ENCODE measurements at regions not wholly inside any gene's neighbourhood (a gene's known extent, or its start where the extent isn't known, plus 50 kb on each side); places are given as distances from the start of the nearest gene placed in this dataset.

GRCh38 chr4:86439293-86439692, 79.4 kb upstream of the MAPK10 start:
- Mint-ChIP-seq H3K9me3 (peaks cover 1% of the 10 kb centered on the region), H3K4me1 (ENCODE audit: unreplicated experiment) (peaks cover 5% of the 10 kb centered on the region), H3K27me3 (no peaks in the 10 kb centered on the region), H3K36me3 (no peaks in the 10 kb centered on the region), H3K4me3 (no peak overlapping the region), H3K27ac (no peak overlapping the region)
- no peak for TF ChIP-seq CTCF (conservative IDR thresholded peaks at IDR 0.05)
- DNase-seq (ENCODE audit: extremely low spot score, unreplicated experiment) = no peak

- DNase-seq (ENCODE audit: extremely low spot score, unreplicated experiment) = no peak
- H3K4me1 Mint-ChIP-seq (ENCODE audit: unreplicated experiment) = peaks cover 5% of the 10 kb centered on the region
- no peak for TF ChIP-seq CTCF (conservative IDR thresholded peaks at IDR 0.05)
- no peak overlapping the region for H3K4me3 Mint-ChIP-seq
- no peak overlapping the region for H3K27ac Mint-ChIP-seq
- no peaks in the 10 kb centered on the region for H3K36me3 Mint-ChIP-seq
- H3K9me3 Mint-ChIP-seq = peaks cover 5% of the 10 kb centered on the region
- no peaks in the 10 kb centered on the region for H3K27me3 Mint-ChIP-seq
These were observed 81.5 kb upstream of the MAPK10 start for GRCh38 chr4:86441175-86441936.

GRCh38 chr4:86442881-86443280, 83.0 kb upstream of the MAPK10 start:
- Mint-ChIP-seq H3K27me3 (no peaks in the 10 kb centered on the region), H3K36me3 (no peaks in the 10 kb centered on the region), H3K27ac (no peak overlapping the region), H3K4me1 (ENCODE audit: unreplicated experiment) (peaks cover 5% of the 10 kb centered on the region), H3K9me3 (peaks cover 5% of the 10 kb centered on the region), H3K4me3 (no peak overlapping the region)
- TF ChIP-seq CTCF (conservative IDR thresholded peaks at IDR 0.05) = no peak
- DNase-seq (ENCODE audit: extremely low spot score, unreplicated experiment) = no peak

- H3K4me3 Mint-ChIP-seq = no peak overlapping the region
- TF ChIP-seq CTCF (conservative IDR thresholded peaks at IDR 0.05) = no peak
- H3K36me3 Mint-ChIP-seq = no peaks in the 10 kb centered on the region
These were observed 83.6 kb upstream of the MAPK10 start for GRCh38 chr4:86443495-86443894.

GRCh38 chr4:86446996-86447395, 87.1 kb upstream of the MAPK10 start:
- H3K27me3 Mint-ChIP-seq = no peaks in the 10 kb centered on the region
- peaks cover 17% of the 10 kb centered on the region for H3K9me3 Mint-ChIP-seq
- no peaks in the 10 kb centered on the region for H3K36me3 Mint-ChIP-seq
- H3K27ac Mint-ChIP-seq = no peak overlapping the region
- no peak for DNase-seq (ENCODE audit: extremely low spot score, unreplicated experiment)
- H3K4me3 Mint-ChIP-seq = no peak overlapping the region
- TF ChIP-seq CTCF (conservative IDR thresholded peaks at IDR 0.05) = no peak
- H3K4me1 Mint-ChIP-seq (ENCODE audit: unreplicated experiment) = peaks cover 19% of the 10 kb centered on the region

More at GRCh38 chr4:86443495-86443894, 83.6 kb upstream of the MAPK10 start:
- Mint-ChIP-seq H3K27me3 (no peaks in the 10 kb centered on the region), H3K9me3 (peaks cover 5% of the 10 kb centered on the region), H3K4me1 (ENCODE audit: unreplicated experiment) (peaks cover 5% of the 10 kb centered on the region), H3K27ac (no peak overlapping the region)
- no peak for DNase-seq (ENCODE audit: extremely low spot score, unreplicated experiment)
